HUES6 (cell line): ENCODE measurements at regions not wholly inside any gene's neighbourhood (a gene's known extent, or its start where the extent isn't known, plus 50 kb on each side); places are given as distances from the start of the nearest gene placed in this dataset.

ENCODE experiments used
- H3K27ac ChIP-seq: 2 replicates; pipeline ENCODE4 v1.7.0; 2013; ENCODE audit warnings: low read depth, mild to moderate bottlenecking, low read length, inconsistent platforms
- H3K27me3 ChIP-seq: 2 replicates; pipeline ENCODE4 v1.6.1; 2013; ENCODE audit warnings: low read length; ENCODE audit not compliant: control insufficient read depth, insufficient read depth
- H3K36me3 ChIP-seq: 2 replicates; pipeline ENCODE4 v1.6.1; 2013; ENCODE audit warnings: low read length; ENCODE audit not compliant: control insufficient read depth, insufficient read depth
- H3K4me1 ChIP-seq: 2 replicates; pipeline ENCODE4 v1.6.1; 2013; ENCODE audit warnings: low read length; ENCODE audit not compliant: control insufficient read depth, insufficient read depth
- H3K4me3 ChIP-seq: 2 replicates; pipeline ENCODE4 v1.5.1; 2013; ENCODE audit warnings: low read depth, low read length
- H3K9ac ChIP-seq: one replicate; pipeline ENCODE4 v1.6.1; 2013; ENCODE audit warnings: mild to moderate bottlenecking, low read length
- H3K9me3 ChIP-seq: 2 replicates; pipeline ENCODE4 v1.6.1; 2013; ENCODE audit warnings: low read depth, low read length; ENCODE audit not compliant: control insufficient read depth, insufficient read depth

DNA sequence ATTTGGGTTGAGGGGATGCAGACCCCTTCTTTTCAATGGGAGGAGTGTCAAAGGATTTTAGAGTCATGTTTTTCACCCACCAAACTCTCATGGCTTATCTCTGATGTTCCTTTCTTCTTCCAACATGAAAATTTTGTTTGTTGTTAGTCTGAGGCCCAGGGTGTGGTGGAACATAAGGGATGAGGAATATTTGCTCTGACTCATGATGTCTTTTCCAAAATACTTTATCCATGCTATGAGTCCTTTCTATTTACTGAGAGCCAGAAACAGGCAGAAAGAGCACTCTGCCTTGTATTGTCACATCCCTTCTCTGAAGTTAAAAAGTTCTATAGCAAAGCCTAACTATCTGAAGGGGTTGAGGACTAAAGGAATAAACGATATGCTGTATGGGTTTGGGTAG lies 61.6 kb upstream of the GYPA start:
- no peak overlapping the region for H3K4me3 ChIP-seq
- H3K9ac ChIP-seq = no peak overlapping the region
- H3K4me1 ChIP-seq = no peaks in the 10 kb centered on the region
- H3K27me3 ChIP-seq = no peaks in the 10 kb centered on the region
- H3K36me3 ChIP-seq = no peaks in the 10 kb centered on the region
- no peak overlapping the region for H3K27ac ChIP-seq
- H3K9me3 ChIP-seq = peaks cover 8% of the 10 kb centered on the region

DNA sequence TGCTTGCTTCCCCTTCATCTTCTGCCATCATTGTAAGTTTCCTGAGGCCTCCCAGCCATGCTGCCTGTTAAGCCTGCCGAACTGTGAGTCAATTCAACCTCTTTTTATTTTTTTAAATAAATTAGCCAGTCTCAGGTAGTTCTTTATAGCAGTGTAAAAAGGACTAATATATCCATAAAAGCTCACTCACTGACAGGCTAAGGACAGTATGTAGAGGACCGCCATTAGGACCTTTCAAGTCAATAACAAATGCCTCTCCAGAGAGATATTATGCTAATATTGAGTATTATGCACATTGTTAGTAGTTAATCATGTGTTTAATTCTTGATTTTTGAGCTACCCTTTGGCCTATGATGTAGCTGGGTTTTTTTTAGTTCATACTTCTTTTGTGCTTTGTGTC lies 62.6 kb upstream of the GYPA start:
- Histone ChIP-seq H3K9ac (no peak overlapping the region), H3K27ac (no peak overlapping the region), H3K4me1 (no peaks in the 10 kb centered on the region), H3K36me3 (no peaks in the 10 kb centered on the region), H3K9me3 (0 out of 2 replicates have a peak, but pooled peaks cover 3% of the 10 kb centered on the region), H3K4me3 (no peak overlapping the region), H3K27me3 (no peaks in the 10 kb centered on the region)

- Histone ChIP-seq H3K4me3 (no peak overlapping the region), H3K9me3 (no peaks in the 10 kb centered on the region), H3K36me3 (no peaks in the 10 kb centered on the region), H3K4me1 (no peaks in the 10 kb centered on the region), H3K9ac (no peak overlapping the region), H3K27ac (no peak overlapping the region), H3K27me3 (no peaks in the 10 kb centered on the region)
Observed at GRCh38 chr4:144204431-144204830, 63.9 kb upstream of the GYPA start.

GRCh38 chr4:144206711-144207110 lies 66.2 kb upstream of the GYPA start:
- H3K9ac ChIP-seq = no peak overlapping the region
- H3K4me3 ChIP-seq = no peak overlapping the region
- no peaks in the 10 kb centered on the region for H3K4me1 ChIP-seq
- no peak overlapping the region for H3K27ac ChIP-seq
- H3K27me3 ChIP-seq = no peaks in the 10 kb centered on the region
- H3K9me3 ChIP-seq = no peaks in the 10 kb centered on the region
- H3K36me3 ChIP-seq = no peaks in the 10 kb centered on the region

- no peaks in the 10 kb centered on the region for H3K36me3 ChIP-seq
- no peaks in the 10 kb centered on the region for H3K4me1 ChIP-seq
- no peak overlapping the region for H3K9ac ChIP-seq
- no peaks in the 10 kb centered on the region for H3K9me3 ChIP-seq
- no peak overlapping the region for H3K4me3 ChIP-seq
- H3K27me3 ChIP-seq = no peaks in the 10 kb centered on the region
- no peak overlapping the region for H3K27ac ChIP-seq
Observed at GRCh38 chr4:144208074-144208473, 67.6 kb upstream of the GYPA start.

- Histone ChIP-seq H3K9me3 (no peaks in the 10 kb centered on the region), H3K4me3 (no peak overlapping the region), H3K27ac (no peak overlapping the region), H3K4me1 (no peaks in the 10 kb centered on the region), H3K36me3 (no peaks in the 10 kb centered on the region), H3K27me3 (no peaks in the 10 kb centered on the region), H3K9ac (no peak overlapping the region)
Observed at GRCh38 chr4:144209491-144209890, 69.0 kb upstream of the GYPA start.

- H3K27me3 ChIP-seq = no peaks in the 10 kb centered on the region
- H3K27ac ChIP-seq = no peak overlapping the region
- H3K9ac ChIP-seq = no peak overlapping the region
- H3K36me3 ChIP-seq = no peaks in the 10 kb centered on the region
- H3K4me1 ChIP-seq = no peaks in the 10 kb centered on the region
- H3K9me3 ChIP-seq = no peaks in the 10 kb centered on the region
- no peak overlapping the region for H3K4me3 ChIP-seq
Observed at GRCh38 chr4:144213371-144213770, 72.9 kb upstream of the GYPA start.

- H3K4me1 ChIP-seq = no peaks in the 10 kb centered on the region
- no peaks in the 10 kb centered on the region for H3K36me3 ChIP-seq
- no peak overlapping the region for H3K4me3 ChIP-seq
- H3K9me3 ChIP-seq = no peaks in the 10 kb centered on the region
- H3K27ac ChIP-seq = no peak overlapping the region
- H3K9ac ChIP-seq = no peak overlapping the region
- no peaks in the 10 kb centered on the region for H3K27me3 ChIP-seq
Observed at GRCh38 chr4:144223149-144223548, 82.6 kb upstream of the GYPA start.

- no peak overlapping the region for H3K4me3 ChIP-seq
- H3K36me3 ChIP-seq = no peaks in the 10 kb centered on the region
- H3K27ac ChIP-seq = no peak overlapping the region
- no peaks in the 10 kb centered on the region for H3K27me3 ChIP-seq
- no peak overlapping the region for H3K9ac ChIP-seq
- H3K9me3 ChIP-seq = no peaks in the 10 kb centered on the region
- H3K4me1 ChIP-seq = no peaks in the 10 kb centered on the region
Observed at GRCh38 chr4:144223661-144224060, 83.1 kb upstream of the GYPA start.

- Histone ChIP-seq H3K36me3 (no peaks in the 10 kb centered on the region), H3K27me3 (no peaks in the 10 kb centered on the region), H3K9ac (no peak overlapping the region), H3K27ac (no peak overlapping the region), H3K4me3 (no peak overlapping the region), H3K4me1 (no peaks in the 10 kb centered on the region), H3K9me3 (no peaks in the 10 kb centered on the region)
Observed at GRCh38 chr4:144259285-144259684, 118.8 kb upstream of the GYPA start.

- no peak overlapping the region for H3K27ac ChIP-seq
- no peaks in the 10 kb centered on the region for H3K36me3 ChIP-seq
- H3K9ac ChIP-seq = no peak overlapping the region
- H3K4me3 ChIP-seq = no peak overlapping the region
- H3K9me3 ChIP-seq = no peaks in the 10 kb centered on the region
- no peaks in the 10 kb centered on the region for H3K4me1 ChIP-seq
- no peaks in the 10 kb centered on the region for H3K27me3 ChIP-seq
Observed at GRCh38 chr4:144267084-144267483, 126.6 kb upstream of the GYPA start.

- Histone ChIP-seq H3K36me3 (no peaks in the 10 kb centered on the region), H3K4me3 (no peak overlapping the region), H3K27ac (no peak overlapping the region), H3K9ac (no peak overlapping the region), H3K4me1 (no peaks in the 10 kb centered on the region), H3K9me3 (no peaks in the 10 kb centered on the region), H3K27me3 (no peaks in the 10 kb centered on the region)
Observed at GRCh38 chr4:144280688-144281087, 140.2 kb upstream of the GYPA start.
